NCI-H187 treated with DMSO at 0.1 percent for 48 hours (cell line): ENCODE measurements at regions not wholly inside any gene's neighbourhood (a gene's known extent, or its start where the extent isn't known, plus 50 kb on each side); places are given as distances from the start of the nearest gene placed in this dataset.

Experiments used
- DNase-seq: peaks from one replicate; lab custom pipeline; 2025; lab: John Stamatoyannopoulos, UW

DNA sequence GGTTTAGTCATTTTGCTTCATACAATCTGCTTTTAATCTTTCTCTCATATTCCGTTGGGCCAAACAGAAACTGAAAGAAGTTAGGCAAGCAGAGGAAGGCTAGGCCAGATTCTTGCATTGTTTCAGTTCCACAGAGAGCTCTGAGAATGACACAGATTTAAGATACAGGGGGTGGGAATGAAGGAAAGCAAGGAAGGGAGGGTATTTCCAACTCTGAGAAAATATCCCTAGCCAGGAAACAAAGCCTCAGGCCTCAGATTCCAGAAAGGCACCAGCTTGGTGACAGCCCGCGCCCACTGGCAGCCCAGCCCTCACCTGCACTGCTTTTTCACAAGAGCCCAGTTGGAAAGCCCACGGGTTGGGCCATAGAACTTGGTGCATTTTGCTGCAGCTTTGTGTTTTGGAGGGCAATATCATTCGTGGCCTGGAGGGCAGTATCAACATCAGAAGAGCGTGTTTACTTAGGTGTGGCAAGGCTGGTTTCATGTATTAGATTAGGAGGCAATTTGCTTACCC lies 63.5 kb downstream of the ENC1 start:
- DNase-seq, result no peak

DNA sequence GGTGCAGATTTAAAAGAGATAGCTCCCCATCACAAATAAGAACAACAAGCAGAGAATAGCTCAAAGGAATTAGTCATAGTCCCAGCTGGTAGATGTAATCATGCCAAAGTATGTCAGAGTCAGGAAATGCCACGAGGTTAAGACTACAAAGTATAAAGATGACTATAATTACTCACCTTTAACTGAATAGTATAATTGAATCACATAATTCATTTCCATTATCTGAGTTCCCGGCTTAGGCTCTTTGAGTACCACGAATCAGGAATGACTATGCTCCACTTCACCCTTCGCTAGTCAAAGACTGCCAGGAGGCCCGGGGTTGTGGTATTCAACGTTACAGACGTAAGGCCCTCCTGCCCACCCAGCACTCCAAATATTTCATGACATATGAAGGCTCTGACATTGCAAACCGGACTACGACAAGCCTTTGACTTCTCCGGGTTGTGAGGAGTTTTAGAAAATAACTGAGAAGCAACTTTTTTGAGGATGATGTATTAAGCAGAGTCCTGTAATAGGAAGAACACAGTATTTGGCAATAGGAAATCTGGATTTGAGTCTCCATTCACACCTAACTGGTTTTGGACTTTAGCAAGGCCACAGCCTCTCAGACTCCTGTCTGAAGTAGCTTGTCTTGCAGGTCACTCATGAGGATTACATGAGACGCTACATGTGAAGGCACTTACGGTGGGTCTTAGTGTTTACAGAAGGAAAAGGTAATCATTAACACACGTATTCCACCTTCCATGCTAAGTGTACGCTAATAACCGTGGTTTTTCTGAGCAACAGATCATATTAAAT lies 64.6 kb downstream of the ENC1 start:
- no peak for DNase-seq

DNA sequence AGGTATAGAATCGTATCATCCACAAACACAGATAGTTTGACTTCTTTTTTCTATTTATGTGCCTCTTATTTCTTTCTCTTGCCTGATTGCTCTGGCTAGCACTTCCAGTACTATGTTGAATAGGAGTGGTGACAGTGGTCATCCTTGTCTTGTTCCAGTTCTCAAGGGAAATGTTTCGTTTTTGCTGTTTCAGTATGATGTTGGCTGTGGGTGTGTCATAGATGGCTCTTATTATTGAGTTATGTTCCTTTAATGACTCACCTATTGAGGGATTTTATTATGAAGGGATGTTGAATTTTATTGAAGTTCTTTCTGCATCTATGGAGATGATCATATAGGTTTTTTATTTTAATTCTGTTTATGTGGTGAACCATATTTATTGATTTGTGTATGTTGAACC lies 70.3 kb downstream of the ENC1 start:
- DNase-seq, result no peak

DNA sequence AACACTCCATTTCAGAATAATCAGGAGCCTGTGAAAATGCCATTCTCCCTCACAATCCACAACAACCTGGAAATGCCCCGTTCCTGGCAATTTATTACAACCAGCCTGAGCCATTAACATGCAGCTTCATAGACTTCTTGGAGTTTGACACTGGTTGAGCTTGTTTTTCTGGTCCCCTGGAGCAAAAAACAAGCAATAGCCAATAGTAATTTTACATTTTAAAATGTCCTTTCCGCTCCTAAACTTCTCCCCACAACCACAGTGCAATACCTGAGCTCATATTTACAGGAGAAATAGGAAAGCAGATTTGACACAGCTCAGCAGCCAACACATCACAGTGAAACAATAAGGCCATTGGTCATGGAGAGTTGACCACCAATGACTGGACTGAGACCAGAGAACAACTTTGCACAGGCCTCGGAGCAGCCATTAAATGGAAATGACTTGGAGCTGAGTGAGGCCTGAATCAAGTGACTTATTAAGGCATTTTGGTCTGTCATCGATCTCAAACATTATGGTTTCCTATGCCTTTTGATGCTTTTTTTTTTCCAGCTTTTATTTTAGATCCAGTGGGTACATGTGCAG lies 73.0 kb downstream of the ENC1 start:
- no peak for DNase-seq

DNA sequence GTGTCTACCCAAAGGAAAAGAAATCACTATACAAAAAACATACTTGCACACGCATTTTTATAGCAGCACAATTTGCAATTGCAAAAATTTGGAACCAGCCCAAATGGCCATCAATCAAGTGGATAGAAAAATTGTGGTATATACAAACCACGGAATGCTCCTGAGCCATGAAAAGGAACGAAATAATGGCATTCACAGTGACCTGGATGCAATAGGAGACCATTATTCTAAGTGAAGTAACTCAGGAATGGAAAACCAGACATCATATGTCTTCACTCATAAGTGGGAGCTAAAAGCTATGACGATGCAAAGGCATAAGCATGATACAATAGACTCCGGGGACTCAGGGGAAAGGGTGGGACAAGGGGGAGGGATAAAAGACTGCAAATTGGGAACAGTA lies 78.4 kb downstream of the ENC1 start:
- DNase-seq, result no peak

DNA sequence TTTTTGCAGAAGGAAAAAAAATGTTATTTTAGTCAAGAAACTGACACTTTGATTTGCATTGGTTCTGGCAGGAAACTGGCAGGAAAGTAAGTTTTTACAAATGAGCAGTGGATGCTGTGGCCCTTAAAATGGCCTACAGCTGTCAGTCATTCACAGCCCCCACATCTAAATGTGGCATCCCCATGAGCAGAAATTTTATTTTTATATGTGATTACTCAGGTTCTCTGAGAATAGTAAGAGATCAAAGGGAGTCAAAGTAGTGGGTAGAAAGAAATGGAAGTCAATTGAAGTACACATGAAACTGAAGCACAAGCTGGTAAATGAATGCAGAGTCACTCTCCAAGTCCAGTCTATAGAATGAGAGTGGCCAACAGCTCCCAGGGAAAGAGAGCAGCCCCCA lies 80.3 kb downstream of the ENC1 start:
- DNase-seq, result no peak

DNA sequence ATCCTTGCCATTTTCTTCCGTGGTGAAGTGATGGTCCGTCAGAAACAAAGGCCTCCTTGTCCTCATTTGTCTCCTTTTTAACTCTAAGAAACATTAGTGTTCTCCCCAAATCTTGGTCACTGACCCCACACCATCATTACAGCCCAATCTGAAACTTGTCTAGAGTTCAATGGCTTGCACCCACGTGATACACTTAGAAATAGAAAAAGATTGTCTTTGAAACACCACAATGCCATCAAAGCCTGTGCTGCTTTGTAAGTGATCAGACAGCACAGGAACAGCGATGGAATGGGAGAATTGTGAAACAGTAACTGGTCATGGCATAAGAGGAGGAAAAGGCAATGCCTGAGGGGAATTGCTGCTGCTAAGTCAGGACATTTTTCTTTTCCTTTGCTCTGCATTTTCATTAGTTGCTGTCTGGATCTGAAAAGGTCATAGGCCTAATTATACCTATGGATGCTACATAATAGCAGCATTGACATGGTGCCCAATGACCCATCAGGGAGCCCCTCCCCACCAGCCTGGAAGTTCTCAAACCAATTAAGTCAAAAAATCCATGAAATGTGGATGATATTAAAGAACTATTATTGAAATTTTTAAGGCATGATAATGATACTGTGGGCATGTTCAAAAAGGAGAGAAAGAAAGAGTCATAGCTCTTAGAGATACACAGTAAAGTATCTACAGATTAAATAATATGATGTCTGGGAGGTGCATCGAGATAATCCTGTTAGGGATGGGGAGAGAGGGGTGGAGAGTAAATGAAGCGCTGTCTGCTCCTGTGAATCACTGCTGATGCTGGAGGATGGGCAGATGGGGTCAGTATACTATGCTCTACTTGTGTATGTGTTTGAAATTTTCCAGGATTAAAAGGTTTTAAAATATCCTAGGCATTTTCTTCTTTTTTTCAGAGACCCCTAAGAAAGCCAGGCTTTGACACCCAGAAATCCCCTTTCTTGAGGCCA lies 83.6 kb downstream of the ENC1 start:
- no peak for DNase-seq

DNA sequence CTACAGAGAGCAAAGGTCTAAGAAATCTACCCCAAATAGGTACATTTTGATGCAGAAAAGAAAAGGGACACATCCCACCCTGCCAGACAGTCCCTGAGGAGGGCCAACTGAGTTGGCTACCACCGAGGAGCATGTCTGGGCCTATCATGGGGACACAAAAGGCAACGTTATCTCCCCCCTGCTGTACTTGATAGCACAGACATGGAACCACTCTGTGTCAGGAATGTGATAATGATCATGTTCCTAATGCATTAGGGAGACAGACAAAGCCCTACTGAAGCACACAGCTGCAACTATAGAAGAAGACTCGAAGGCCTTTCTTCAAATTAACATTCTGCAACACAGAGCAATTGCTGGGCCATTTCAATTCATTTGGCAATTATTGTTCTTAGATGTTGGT lies 84.5 kb downstream of the ENC1 start:
- DNase-seq, result no peak

DNA sequence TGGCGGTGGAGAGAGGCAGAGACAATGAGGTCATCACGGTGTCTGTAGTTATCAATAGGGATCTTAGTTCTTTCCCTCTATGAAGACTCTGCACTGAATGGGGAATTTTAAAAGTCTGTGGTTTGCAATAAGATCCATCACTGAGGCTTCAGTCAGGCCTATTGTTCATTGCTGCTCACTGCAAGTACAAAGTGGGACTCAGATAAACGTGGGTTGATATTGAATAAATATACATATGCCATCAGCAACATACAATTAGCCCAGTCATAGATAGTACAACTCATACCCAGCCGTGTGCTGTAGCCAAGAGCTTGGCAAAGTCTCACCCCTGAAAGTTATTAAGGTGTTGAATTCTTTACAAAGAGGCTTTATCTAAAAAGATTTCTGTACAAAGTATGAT lies 88.4 kb downstream of the ENC1 start:
- DNase-seq, result no peak

DNA sequence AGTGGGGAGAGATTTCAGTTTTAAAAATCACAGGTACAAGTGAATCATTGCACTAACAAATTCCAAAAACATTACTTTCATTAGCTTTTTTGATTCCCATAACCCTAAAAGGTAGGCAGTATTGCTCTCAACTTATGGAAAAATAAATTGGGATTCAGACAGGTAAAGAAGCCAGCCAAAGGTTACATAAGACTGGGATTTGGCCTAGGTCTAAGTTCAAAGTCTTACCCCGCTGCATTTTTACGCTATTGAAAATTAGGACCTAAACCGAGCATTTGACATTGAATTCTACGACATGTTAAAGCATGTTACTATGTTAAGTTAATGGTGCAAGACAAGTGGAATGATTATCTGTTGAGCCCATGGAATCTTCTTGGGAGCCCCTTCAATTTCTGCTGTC lies 89.6 kb downstream of the ENC1 start:
- DNase-seq, result no peak

DNA sequence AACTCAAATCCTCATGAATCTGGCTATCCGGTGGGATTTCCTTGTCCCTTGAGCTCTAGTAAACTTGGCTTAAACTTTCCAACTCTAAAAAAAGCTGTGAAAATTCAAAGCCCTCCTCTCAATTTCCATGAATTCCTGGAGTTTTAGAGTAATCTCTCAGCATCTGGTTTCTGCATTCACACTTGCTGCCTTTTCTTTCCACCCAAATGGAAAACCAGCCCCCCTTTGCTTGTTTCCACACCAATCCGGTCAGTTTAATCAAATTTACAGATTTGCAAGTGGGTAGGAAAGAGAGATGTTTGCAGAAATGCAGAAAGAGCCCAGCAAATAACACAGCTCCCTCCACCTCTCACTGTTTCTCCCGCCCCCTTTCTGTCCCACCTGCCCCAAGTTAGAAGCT lies 91.1 kb downstream of the ENC1 start:
- DNase-seq, result no peak

DNA sequence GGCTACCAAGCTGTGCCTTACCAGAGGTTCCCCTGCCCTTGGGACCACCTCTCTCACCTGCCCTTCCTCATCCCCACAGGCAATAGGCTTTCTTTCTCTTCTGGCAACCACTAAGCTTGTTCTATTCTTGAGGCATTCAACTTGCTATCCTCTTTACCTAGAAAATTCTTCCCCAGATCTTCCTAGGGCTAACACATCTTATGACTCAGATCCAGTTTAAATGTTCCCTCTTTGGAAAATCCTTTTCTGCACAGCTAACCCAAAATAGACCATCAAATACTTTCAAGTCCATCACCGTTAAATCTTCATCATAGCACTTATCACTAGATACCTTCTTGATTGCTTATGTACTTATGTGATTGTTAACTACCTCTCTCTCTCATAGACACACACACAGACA lies 93.7 kb downstream of the ENC1 start:
- no peak for DNase-seq

DNA sequence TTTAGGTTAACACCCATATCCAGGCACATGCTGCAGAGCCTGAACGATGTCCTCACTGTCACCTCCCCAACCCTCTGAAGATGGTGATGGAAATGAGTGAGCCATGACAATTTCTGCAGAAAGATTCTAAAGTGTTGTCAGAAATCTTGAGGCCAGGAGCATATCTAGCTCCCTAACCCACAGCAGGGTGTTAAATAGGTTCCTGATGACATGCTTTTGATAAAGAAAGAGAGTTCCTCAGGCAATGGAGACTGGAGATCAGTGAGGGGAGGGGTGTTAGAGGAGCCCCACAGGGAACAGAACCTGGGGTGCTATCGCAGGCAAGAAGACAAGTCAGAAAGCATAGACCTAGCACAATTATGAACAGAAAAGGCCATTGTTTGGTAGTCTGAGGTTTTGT lies 95.7 kb downstream of the ENC1 start:
- DNase-seq, result no peak

DNA sequence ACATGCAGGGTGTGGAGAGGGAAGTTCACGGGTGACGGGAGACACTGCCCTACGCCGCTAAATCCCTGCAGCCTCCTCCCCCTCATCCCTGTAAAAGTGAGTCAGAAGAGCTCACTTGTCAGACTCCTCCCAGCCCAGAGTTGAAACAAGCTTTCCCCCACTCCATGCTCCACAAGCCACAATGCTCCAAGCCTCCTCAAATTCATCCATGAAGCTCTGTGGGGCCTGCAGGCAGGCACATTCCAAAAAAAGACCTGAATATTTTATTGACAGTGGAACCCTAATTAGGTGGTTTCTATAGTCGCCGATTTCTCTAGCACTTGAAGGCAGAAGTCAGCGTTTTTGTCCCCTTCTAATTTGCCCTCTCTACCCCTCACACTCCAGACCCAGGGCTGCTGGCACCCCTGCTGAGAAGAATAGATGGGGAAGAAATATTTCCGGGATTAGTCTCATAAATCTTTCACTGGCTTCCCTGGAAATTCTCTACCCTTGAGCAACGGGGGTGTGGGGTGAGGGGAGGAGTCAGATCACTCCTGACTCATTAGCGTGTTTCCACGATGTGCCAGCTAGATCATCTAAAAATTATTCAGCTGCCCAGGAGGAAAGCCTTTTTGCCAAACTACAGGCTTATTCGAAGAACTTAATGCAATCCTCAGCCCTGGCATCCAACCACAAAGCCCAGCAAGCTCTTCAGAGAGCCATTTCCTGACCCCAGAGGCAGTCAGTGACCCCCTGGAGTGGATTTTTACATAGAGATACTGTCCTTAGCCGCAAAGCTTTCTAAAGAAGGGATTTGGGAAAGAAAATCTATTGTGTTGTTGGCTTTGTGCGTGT lies 97.1 kb downstream of the ENC1 start:
- DNase-seq, result no peak

DNA sequence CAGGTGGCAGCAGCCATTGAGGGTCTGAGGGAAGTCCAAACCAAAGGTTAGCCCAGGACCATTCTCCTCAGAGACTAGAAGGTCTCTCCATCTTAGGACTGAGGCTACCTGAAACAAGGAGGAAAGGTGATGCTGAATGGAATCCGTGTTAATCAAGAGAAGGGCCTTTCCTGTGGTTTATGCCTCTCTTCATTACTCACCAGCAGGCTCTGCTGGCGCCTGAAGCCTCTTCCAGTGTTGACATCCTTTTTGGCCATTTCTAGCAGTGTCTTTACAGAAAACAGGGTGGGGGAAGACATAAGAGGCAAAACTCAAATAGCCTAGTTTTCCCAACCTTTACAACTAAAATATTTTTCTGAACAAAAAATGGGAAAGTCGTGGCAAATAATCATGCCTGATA lies 98.0 kb downstream of the ENC1 start:
- DNase-seq, result no peak

DNA sequence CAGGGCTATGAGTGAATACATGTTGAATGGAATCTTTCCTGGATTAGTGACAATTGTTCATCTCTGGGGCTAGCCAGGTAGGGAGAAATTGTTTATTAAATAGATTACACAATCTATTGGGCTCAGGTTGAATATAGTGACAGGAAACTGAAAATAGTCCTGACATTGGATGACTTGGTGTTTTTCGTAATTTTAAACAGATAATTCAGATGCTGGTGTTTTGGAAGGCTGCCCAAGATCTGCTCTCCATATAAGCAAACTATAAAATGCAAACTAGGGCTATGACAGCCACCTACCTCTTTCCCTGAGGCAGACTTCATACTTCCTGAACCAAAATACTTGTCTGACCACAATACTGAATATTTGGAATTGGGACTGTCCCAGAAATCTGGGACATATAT lies 99.1 kb downstream of the ENC1 start:
- no peak for DNase-seq

DNA sequence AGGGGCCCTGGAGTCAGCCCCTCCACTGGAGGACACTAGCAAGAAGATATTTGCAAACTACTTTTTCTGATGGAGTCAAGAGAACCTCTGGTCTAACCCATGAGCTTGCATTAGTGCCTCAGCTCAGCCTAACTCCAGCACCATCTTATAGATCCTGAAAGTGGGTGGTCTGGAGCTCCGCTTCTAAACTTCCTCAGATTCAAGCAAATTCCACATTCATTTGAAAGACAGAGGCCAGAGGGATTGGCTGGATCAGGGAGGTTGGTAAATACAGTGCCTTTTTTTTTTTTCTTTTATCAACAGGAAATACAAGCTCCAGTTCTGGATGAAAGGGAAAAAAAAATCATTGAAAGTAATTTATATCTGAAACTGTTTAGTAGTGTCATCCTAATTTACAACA lies 99.9 kb downstream of the ENC1 start:
- DNase-seq, result no peak

DNA sequence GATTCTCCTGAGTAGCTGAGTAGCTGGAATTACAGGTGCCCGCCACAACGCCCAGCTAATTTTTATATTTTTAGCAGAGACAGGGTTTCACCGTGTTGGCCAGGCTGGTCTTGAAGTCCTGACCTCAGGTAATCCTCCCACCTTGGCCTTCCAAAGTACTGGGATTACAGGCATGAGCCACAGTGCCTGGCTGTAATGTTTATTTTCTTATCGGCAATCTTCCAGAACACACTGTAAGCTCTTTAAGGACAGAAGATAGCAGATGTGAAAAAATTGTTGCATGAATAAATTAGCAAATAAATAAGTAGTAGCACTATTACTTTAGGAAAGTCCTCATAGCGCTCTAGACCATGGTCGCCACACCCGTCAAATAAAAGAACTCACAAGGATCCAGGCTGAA lies 100.5 kb downstream of the ENC1 start:
- no peak for DNase-seq

DNA sequence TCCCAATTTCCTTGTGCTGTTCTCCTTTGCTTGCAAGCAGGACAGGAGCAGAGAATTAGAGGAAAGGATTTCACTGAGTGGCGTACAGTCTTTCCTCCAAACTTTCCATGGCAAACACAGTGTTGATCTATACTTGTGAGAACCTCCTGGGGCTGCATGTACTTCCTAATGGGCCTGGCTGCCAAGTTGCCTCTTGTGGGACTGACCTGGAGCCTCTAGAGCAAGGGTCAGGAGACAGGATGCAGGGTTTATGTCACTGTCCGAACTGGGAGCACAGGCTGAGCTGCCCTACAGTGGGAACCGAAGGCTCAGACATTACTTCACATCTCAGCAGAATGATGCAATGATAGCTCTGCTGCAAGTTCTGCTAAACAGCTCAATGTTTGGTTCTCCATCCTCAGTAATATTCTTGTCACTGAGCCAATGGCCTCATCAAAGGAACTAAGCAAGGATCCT lies 102.3 kb downstream of the ENC1 start:
- no peak for DNase-seq

DNA sequence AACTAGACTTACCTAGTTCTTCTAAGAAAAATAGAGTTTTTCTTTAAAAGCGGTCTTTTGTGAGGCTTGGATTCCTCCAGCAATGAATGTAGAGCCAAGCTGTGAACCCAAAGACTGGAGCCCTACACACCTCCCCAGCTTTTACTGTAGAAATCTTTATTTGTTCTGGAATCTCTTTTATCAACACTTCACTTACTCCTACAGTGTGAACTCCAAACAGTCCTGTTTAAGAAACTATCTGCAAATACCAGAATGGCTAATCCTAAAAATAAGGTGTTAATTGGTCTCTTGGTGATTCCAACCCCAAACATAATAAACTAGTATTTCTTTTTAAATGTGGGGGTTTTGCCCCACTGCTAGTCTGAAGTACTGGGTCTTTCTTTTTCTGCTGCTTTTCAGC lies 103.9 kb downstream of the ENC1 start:
- no peak for DNase-seq

DNA sequence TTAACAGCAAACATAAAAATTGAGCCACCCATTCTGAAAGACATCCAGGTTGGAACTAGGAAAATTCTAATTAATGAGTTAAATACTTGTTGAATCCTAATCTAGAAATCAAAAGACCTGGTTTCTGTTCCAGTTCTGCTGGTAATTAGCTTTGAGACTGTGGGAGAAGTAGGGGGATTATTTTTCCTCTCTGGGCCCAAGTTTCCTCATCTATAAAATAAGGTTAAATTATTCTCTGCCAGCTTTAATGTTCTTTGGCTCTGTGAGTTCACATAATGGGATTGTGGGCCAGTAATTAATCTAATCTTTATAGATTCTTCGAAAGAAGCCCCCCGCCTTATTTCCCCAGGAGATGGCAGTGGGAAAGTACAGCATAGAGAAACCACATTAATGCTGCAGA lies 104.6 kb downstream of the ENC1 start:
- no peak for DNase-seq
